ENCODE measurements at regions not wholly inside any gene's neighbourhood (a gene's known extent, or its start where the extent isn't known, plus 50 kb on each side); places are given as distances from the start of the nearest gene placed in this dataset.

DNA sequence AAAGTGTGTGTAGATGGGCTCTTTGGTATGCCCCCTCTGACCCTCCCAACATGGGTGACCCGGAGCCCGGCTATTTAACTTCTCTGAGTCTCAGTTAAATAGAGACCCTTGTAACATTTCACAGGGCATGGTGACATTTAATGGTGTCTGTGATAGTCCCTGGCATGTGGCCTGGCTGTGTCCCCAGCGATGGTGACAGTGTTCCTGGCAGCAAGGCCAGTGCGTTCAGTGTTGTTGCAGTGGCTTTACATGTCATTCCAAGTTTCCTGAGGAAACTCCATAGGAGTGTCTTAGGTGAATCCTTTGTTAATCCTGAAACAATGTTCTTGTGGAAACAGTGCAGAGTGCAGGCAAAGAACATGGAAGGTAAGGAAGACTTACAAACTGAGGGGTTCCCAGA is 137.0 kb downstream of the RAMP3 start:
- H2BK12ac ChIP-seq (ENCODE audit: insufficient read length, low read depth, low read length): no peak overlapping the region
- H2AFZ ChIP-seq (ENCODE audit: low read length): no peak overlapping the region
- H3K4me3 Mint-ChIP-seq: no peak overlapping the region
- no peak overlapping the region for H3K14ac ChIP-seq (ENCODE audit: insufficient read depth, low read length)
- no peak overlapping the region for H3K4me2 ChIP-seq (ENCODE audit: insufficient read depth, insufficient read length, low read length)
- no peaks in the 10 kb centered on the region for H4K20me1 ChIP-seq (ENCODE audit: control insufficient read depth, insufficient read depth, insufficient read length)
- H2BK5ac ChIP-seq (ENCODE audit: insufficient read length, low read length): no peak overlapping the region
- peaks cover 0 to 2% (median 2%) of the 10 kb centered on the region in 3 experiments; a peak in 2 of 7 replicates for H3K36me3 Mint-ChIP-seq (ENCODE audit: insufficient read depth in 1 of 3, low read depth in 3 of 3)
- H4K91ac ChIP-seq (ENCODE audit: insufficient read length, low read depth, low read length): no peak overlapping the region
- H3K27me3 ChIP-seq (ENCODE audit: insufficient read depth, low read length): no peaks in the 10 kb centered on the region
- no peak overlapping the region for H3K4ac ChIP-seq (ENCODE audit: low read depth, low read length)
- no peak overlapping the region for H3T11ph ChIP-seq (ENCODE audit: low read length)
- H2BK20ac ChIP-seq (ENCODE audit: low read depth, low read length, poor library complexity, severe bottlenecking): no peak overlapping the region
- no peak overlapping the region for H3K18ac ChIP-seq (ENCODE audit: insufficient read length, low read depth, low read length)
- no peak overlapping the region for H3K27ac Mint-ChIP-seq
- no peak overlapping the region for H3K23ac ChIP-seq (ENCODE audit: insufficient read length, low read depth, low read length)
- no peaks in the 10 kb centered on the region for H3K79me2 ChIP-seq (ENCODE audit: insufficient read depth, low read length)
- H3K79me1 ChIP-seq (ENCODE audit: insufficient read depth, low read depth, low read length, poor library complexity, severe bottlenecking): no peaks in the 10 kb centered on the region
- H4K8ac ChIP-seq (replicated peaks; ENCODE audit: insufficient read length, low read depth, low read length): no peak overlapping the region
- no peak overlapping the region for H3K56ac ChIP-seq (ENCODE audit: insufficient read length, low read depth, low read length)
- DNase-seq: no peak
- H2AK5ac ChIP-seq (ENCODE audit: insufficient read length, low read length): no peak overlapping the region
- no peak overlapping the region for H3K9ac ChIP-seq (ENCODE audit: extremely low read depth, insufficient read length, low read length)
- H4K5ac ChIP-seq (ENCODE audit: insufficient read length, low read depth, low read length): no peak overlapping the region
- H3K4me1 Mint-ChIP-seq: peaks cover 3 to 6% of the 10 kb centered on the region in 2 experiments; a peak in 3 of 4 replicates
- no peaks in the 10 kb centered on the region for H3K23me2 ChIP-seq (ENCODE audit: insufficient read length, low read depth, low read length, poor library complexity, severe bottlenecking)
- TF ChIP-seq, protein P1, sequence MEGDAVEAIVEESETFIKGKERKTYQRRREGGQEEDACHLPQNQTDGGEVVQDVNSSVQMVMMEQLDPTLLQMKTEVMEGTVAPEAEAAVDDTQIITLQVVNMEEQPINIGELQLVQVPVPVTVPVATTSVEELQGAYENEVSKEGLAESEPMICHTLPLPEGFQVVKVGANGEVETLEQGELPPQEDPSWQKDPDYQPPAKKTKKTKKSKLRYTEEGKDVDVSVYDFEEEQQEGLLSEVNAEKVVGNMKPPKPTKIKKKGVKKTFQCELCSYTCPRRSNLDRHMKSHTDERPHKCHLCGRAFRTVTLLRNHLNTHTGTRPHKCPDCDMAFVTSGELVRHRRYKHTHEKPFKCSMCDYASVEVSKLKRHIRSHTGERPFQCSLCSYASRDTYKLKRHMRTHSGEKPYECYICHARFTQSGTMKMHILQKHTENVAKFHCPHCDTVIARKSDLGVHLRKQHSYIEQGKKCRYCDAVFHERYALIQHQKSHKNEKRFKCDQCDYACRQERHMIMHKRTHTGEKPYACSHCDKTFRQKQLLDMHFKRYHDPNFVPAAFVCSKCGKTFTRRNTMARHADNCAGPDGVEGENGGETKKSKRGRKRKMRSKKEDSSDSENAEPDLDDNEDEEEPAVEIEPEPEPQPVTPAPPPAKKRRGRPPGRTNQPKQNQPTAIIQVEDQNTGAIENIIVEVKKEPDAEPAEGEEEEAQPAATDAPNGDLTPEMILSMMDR (conservative IDR thresholded peaks at IDR 0.05): no peak
- H3K4me1 ChIP-seq (ENCODE audit: insufficient read depth, low read length): no peaks in the 10 kb centered on the region
- no peak overlapping the region for H3K27ac ChIP-seq (ENCODE audit: insufficient read length, low read depth, low read length)
- H3K27me3 Mint-ChIP-seq (ENCODE audit: low read depth): peaks cover 14% of the 10 kb centered on the region
- H2BK15ac ChIP-seq (ENCODE audit: low read depth, low read length): no peak overlapping the region
- no peak overlapping the region for H2BK120ac ChIP-seq (ENCODE audit: low read depth, low read length, poor library complexity, severe bottlenecking)
- no peaks in the 10 kb centered on the region for H3K9me3 ChIP-seq (ENCODE audit: control insufficient read depth, low read depth, low read length)
- WGBS (ENCODE audit: extremely low coverage, insufficient read length, low lambda C conversion rate): no CpG with 5 or more reads among the region's 4 CpGs
- H3K9me3 Mint-ChIP-seq: peaks cover 4 to 6% of the 10 kb centered on the region in 2 experiments; a peak in 3 of 5 replicates
